ELF-1 (cell line): ENCODE measurements at regions not wholly inside any gene's neighbourhood (a gene's known extent, or its start where the extent isn't known, plus 50 kb on each side); places are given as distances from the start of the nearest gene placed in this dataset.

ENCODE experiments used
- DNase-seq: peaks from one replicate; pipeline ENCODE4 v3.0.0-alpha.2; 2016; ENCODE audit warnings: low read depth, low spot score

DNA sequence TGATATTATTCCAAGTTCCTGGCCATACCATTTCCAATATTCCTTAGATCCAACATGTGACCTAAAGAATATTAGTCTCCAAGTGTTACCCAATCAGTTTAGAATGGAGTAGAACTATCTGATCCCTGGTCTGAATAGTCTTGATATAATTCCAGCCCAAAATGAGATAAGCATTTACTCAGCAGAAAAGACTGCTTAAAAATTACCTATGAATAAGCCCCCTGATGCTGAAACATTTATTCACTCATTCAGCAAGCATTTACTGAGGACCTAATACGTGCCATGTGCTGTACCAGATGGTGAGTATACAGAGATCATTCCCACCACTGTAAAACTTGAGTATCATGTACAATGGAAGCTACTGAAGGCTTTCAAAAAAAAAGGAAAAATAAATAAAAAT lies 157.0 kb downstream of the FAM114A2 start:
- no peak for DNase-seq

- no peak for DNase-seq
These were observed 158.6 kb downstream of the FAM114A2 start for GRCh38 chr5:153880106-153880505.

GRCh38 chr5:153879596-153879995 lies 159.1 kb downstream of the FAM114A2 start:
- no peak for DNase-seq

GRCh38 chr5:153866176-153866575 lies 172.5 kb downstream of the FAM114A2 start:
- DNase-seq, result no peak

- no peak for DNase-seq
These were observed 173.7 kb downstream of the FAM114A2 start for GRCh38 chr5:153865016-153865415.

- no peak for DNase-seq
These were observed 174.8 kb downstream of the FAM114A2 start for GRCh38 chr5:153863951-153864350.
